Jurkat, Clone E6-1 (cell line): ENCODE measurements at regions not wholly inside any gene's neighbourhood (a gene's known extent, or its start where the extent isn't known, plus 50 kb on each side); places are given as distances from the start of the nearest gene placed in this dataset.

Experiments
- DNase-seq: peaks from one replicate; pipeline ENCODE4 v3.0.0-alpha.2; 2011; ENCODE audit warnings: low read depth, low spot score
- H3K4me3 ChIP-seq: 2 replicates; pipeline ENCODE4 v1.5.1; 2011; ENCODE audit warnings: mild to moderate bottlenecking, low read length, control low read depth, moderate library complexity

DNA sequence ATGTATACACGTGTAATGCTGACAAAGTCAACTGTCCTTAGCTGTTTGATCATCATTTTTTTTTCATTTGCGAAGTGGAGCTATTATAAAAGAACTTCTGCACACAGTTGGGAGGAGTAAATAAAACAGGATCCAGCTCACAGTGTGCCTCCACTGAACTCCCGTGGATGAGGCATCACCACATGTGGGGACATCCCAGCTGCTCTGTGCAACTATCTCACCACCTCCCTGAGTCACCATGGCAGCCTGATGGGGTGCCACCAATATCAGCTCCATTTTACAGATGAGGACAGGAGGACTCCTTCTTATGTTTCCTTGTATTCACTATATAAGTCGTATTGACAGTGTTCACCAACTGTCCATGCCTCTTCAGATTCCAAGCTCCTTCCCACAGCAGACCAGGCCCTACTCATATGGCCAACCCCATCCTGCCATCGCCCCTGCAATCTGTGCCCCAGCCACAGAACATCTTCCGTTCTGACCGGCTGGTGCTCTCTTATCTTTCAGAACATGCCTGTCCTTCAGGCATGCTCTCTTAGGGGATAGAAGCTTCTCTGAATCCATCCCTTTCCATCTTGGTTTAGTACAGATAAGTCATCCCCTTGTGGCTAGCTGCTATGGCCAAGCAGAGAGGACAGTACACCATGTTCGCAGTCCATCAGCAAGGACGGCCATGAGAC is 288.1 kb downstream of the RNF144A start:
- no peak for DNase-seq
- H3K4me3 ChIP-seq = no peak overlapping the region

DNA sequence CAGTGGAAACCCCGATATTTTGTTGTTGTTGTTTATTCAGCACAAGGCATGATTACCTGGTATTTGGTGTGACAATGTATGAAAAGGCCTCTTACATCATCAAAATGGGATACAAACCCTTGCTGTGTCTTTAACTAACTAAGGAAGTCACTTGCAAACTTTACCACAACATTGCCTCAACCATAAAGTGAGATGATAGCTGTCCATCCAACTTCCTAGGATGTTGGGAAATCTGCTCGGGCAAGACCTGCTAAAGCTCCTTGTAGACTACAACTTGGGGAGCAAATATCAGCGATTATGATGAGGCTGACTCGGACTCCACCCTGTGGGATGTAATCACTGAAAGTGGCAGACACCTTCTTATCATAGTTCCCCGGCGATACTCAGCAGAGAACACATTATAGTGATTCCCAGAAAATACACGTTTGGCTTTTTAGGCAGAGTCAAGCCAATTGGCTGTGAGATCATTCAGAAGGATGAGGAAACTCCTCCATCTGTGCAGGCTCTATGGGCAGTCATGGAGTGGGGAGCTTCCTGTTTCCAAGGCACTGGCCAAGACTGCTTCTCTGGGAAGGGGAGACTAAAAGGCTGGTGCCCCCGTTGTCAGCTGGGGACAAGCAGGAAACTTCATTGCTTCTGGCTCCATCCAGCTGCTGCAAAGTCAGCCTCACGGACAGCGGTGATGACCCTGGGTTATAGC is 289.0 kb downstream of the RNF144A start:
- H3K4me3 ChIP-seq = no peak overlapping the region

DNA sequence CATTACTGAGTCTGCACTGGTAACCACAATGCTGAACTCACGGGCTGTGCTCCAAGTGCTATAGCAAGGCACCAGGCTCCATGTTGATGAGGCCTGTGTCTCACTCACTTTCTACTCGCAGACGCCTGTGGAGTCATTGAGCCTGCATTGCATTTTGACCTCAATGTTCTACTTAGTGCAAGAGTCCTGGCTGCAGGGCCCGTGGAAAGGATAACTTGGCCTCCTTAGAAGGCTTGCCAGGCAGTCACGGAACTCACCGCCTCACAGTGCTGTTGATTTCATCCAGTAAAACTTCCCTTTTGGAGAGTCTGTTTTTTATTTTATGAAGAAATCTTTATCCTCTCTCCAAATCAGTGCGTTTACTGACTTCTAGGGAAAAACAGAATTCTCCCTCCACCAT is 290.4 kb downstream of the RNF144A start:
- no peak overlapping the region for H3K4me3 ChIP-seq
- DNase-seq = no peak

More for the DNA sequence above, 289.0 kb downstream of the RNF144A start:
- DNase-seq = no peak

DNA sequence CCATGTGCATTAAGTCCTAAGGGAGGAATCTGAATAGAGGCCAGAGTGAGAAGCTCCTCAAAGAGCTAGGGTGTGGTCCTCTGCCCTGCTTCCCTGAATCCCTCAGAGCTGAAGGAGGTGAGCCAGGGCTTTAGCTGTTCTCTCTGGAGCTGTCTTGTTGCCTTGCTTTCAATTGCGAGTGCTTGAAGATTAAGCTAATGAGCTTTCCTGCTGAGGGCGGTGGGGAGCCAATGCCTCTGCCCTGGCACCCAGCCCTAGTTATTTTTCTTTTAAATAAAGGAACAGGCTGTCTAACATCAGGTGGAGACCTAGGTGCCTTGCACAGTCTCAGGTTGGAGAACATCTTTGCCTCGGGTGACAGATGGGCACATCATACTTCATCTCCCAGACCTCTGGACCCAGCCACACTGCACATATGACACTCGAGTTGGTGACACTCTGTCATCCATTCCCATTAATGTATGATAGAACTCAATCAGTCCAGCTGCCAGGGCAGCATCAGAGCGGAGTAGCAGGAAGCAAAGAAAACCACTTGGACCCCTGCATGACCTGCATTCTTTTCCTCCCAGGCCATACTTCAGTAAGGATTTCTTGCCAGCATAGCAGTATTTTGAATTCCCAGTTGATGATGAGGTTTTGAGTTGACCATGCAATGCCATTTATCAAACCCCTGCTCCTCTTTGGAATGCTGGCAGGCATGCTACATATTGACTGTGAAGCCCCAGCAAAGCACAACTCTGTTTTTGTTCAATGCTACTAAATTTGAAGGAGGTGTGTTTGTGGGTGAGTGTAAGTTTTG is 292.7 kb downstream of the RNF144A start:
- no peak for DNase-seq

DNA sequence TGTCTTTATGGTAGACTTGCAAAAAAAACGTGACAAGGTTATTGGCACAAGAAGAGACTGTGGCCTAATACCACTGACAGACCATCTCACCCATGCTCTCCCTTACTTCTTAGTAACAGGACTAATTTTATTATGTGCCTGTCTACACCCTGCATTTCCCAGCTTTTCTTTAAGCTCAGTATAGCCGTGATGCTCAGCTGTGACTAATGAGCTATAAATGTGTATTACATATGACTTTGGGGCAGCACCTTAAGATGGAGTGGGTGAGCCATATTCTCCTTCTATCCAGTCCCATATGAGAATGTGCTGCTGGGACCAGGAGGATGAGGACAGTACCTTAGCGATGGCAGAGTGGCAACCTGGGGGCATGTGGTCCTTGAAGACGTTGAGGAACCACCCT is 293.5 kb downstream of the RNF144A start:
- DNase-seq = no peak
- H3K4me3 ChIP-seq = no peak overlapping the region

More for the DNA sequence above, 292.7 kb downstream of the RNF144A start:
- H3K4me3 ChIP-seq = no peak overlapping the region

DNA sequence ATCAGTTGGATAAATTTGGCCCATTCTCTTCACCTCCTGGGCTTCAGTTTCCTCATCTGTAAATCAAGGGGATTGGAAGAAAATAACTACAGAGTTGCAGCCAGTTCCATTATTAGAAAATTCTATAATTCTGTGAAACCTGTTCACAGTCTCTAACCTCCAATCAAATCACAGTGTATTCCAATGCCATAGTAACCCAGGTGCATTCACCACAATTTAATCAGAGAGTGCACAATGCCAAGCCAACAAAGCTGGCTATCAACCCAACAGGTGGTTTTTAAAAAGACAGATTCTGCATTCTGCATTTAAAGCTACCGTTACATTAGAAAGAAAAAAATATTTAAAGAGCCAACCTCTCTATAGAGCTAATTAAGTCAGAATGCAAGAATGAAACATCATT is 308.6 kb downstream of the RNF144A start:
- DNase-seq = no peak
- H3K4me3 ChIP-seq = no peak overlapping the region

DNA sequence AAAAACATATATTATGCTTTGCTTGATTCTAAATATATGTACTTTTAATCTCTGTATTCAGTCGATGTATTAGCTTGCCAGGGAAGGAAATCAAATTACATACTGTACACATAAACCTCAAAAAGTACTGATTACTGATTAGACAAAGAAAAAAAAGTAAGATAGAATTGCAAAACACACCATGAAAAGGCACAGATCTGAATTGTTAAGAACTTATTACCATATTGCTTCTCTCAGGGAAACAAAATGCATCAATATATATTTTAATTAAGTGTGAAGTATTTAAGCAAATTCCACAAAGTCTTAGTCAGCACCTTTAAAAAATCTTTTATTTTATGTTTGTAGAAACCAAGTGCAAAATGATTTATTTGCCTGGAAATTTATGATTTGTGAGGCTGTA is 309.3 kb downstream of the RNF144A start:
- DNase-seq = no peak
- H3K4me3 ChIP-seq = no peak overlapping the region

DNA sequence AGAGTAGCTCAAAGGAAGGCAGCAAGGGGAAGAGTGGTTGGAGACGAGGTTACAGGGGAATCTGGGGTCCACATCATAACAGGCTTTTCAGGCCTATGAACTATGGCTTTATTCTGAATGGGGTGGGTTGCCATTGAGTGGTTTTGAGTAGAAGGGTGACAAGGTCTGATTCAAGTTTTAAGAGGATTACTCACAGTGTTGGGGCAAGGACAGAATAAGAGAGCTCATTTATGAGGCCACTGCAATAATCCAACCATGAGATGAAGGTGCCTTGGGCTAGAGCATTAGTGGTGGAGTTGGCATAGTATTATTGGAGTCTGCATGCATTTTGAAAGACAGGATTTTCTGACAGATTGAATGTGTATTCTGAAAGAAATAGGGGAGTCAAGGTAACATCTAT is 315.9 kb downstream of the RNF144A start:
- no peak overlapping the region for H3K4me3 ChIP-seq
- DNase-seq = no peak

DNA sequence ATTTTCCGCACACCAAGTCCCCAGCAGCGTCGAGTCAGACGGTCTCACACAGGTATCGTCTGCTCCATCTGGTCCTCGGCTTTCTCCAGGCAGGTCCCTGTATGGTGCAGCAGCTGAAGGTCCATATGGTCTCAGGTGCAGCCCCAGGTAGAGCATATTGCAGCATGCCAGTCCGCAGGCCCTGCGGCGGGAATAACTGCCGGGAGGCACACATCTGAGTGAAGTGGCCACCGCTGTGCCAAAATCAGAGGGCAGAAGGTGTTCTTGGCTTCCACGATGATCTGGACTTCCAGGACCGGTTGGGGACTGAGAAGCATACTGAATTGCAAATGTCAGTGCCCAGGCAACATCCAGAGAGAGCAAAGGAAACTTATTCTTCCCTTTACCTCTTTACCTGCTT is 320.3 kb downstream of the RNF144A start:
- no peak overlapping the region for H3K4me3 ChIP-seq
- DNase-seq = no peak

DNA sequence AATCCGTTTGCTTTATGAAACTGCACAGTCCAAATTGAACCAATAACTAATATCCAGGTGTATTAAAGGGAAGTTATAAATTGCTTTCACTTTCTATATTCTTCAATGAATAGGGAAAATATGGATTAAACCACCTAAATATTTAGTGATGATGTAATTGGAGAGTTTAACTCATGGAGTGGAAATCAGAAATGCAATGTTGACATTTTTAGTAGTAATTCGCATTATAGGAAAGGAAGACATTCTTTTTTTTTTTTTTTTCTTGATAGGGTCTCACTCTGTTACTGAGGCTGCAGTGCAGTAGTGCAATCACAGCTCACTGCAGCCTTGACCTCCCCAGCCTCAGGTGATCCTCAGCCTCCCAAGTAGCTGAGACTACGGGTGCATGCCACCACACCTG is 321.9 kb downstream of the RNF144A start:
- no peak for DNase-seq

DNA sequence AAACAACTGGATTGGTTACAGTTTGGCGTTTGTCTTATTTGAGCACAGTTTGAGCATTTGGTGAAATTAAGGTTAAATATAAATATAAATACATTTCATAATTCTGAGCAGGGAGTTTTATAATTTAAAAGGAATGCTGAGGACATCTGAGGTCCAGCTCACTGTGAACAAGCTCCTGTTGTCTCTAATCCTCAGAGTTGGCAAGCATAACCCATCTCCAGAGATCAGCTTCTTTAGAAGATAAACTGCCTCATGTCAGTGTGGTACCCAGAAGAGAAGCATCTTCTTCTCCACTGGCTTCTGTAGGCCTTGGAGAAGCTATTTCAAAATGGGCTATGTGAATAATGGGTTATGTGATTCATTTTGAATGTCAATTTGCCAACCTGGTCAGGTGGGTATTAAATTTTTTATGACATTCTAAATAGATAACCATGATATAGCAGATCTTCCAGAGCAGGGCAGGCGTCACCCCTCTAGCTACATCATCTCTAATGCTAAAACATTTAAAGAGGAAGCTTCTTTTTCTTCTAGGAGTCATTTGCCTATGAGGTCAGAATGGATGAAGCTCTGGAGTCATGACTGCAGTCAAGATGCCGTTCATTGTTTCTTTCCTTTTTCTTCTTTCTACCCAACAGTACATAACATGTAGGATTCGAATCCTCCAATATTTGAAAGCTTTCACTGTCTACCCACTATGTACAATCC is 324.0 kb downstream of the RNF144A start:
- no peak for DNase-seq
- no peak overlapping the region for H3K4me3 ChIP-seq

More for the DNA sequence above, 321.9 kb downstream of the RNF144A start:
- H3K4me3 ChIP-seq = no peak overlapping the region

DNA sequence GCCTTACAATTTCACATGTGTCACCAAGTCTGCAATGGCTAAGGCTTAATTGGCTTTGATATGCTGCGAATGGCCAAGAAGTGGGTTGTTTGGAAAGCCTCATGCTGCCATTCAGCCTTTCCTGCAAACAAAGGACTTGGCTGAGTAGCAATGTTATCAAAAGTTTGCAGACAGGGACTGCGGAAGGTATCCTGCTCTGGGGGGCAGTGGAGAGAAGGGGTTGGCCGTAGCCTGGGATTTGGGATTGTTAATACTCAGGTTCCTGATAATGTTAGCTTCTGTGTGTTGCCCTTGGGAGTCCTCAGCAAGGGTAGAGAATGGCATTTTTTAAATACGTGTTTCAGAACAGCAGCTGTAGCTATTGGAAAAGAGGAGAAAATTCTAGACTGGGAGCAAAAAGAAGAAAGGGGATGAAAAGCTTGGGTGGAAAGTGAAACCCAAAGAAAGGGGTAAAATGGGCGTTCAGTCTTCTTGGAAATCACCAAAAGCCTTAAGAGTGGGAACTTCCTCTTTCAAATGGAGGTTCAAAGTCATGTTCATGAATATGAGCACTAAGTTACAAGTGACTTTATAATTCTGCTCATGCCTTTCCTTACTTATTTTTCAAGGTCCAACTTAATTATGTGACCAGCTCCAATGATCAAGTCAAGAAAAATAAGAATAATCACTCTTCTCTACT is 325.1 kb downstream of the RNF144A start:
- no peak for DNase-seq
- H3K4me3 ChIP-seq = no peak overlapping the region

DNA sequence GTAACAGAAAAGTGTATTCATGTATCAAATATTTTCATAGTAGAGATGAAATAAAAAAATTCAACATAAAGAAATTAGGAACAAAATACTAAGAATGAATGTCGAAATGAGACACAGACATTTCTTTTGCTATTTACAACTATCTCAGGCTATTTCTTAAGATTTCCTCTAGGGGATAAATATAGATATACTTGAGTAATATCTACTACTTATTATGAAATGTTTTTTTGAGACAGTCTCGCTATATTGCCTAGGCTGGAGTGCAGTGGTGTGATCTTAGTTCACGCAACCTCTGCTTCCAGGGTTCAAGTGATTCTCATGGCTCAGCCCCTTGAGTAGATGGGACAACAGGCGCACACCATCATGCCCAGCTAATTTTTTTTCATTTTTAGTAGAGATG is 326.1 kb downstream of the RNF144A start:
- H3K4me3 ChIP-seq = no peak overlapping the region
- DNase-seq = no peak

DNA sequence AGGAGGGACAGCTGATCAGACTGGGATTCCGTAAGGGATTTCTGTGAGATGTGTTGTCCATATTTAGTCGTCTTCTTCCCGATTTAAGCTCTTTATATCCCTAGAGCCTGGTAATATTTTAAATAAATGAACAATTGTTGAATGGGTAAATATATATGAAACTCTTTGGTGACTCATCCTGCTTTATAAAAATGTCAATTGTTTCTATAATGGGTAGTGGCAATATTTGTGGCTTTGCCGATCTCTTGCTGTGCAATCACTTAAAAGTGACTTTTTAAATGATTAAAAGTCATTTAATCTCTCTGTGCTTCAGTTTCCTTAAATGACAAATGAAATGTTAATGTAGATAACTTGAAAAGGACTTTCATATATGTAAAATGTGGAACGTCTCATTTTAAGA is 339.2 kb downstream of the RNF144A start:
- no peak for DNase-seq
- H3K4me3 ChIP-seq = no peak overlapping the region

DNA sequence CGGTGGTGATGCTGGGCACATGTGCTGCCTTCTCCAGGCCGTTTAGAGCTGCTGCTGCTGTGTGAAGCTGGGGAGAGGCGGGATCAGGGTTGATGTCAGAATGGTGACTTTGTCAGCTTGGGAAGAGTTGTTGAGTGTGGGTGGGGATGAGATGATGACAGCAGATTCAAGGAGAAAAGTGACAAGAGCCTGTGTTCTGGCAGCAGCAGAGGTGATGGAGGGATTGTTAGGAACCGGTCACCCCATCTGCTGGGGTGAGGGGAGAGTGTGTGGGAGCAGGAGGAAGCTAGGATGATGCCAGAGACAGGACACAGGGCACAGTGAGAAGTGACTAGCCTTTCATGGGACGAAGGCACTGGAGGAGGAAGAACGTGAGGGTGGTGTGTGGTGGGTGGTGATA is 345.5 kb downstream of the RNF144A start:
- no peak for DNase-seq
- no peak overlapping the region for H3K4me3 ChIP-seq

DNA sequence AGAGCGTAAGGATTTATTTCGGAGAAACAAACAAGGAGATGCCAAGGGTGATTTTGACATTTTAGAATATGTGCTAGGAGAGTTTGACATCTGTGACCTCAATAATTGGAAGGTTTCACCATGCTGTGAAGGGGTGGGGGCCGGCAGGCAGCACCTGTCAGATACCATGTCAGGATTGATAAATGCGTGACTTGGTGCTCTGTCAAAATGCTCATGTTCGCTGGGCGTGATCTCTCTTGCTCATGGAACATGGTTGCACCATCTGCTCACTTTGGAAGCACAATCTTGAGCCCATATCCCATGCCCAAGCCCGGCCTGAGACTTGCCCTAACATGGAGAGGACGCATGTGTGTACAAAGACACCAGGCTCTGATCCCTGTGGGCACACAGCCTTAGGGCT is 347.6 kb downstream of the RNF144A start:
- DNase-seq = no peak
- H3K4me3 ChIP-seq = no peak overlapping the region

DNA sequence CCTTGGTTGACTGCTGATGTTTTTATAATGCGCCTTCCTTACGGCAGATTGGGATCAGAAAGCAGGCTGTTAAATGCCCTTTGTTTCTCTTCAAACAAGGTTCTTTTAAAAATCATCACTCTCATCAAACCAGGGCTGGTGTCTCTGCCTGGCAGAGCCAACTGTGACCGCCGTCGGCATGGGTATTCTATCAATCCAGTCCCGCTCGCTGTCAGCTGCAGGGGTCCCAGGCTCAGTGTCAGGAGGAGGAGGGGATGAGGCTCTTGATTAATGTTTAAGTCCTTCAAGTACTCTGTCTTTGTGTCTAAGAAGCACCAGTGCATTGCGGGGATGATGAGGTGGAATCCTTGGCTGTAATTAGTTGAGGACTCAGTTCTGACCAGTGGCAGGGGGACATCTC is 348.1 kb downstream of the RNF144A start:
- no peak for DNase-seq
- no peak overlapping the region for H3K4me3 ChIP-seq

DNA sequence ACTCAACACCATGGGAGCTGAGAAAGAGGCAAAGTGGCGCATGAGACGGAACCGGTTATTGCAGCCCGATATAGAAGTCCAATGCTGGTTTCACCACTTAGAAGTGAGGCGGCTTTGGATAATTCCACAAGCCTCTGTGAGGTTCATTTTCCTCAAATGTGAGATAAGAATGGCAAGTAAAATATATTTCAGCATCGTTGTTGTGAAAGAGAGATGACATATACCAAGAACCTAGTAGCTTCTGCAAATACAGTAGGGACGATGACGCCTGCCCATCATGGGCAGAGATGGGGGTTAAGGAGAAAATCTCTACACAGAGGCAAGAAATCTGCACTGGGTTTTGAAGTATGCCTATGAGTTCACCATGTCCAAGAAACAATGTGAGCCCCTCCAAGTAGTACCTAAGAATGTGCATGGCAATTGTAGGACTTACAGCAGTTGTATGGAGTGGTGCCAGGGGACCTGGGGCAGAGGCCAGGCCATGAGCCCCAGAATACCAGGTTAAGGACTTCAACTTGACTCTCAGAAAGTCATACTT is 352.0 kb downstream of the RNF144A start:
- no peak overlapping the region for H3K4me3 ChIP-seq
- DNase-seq = no peak

DNA sequence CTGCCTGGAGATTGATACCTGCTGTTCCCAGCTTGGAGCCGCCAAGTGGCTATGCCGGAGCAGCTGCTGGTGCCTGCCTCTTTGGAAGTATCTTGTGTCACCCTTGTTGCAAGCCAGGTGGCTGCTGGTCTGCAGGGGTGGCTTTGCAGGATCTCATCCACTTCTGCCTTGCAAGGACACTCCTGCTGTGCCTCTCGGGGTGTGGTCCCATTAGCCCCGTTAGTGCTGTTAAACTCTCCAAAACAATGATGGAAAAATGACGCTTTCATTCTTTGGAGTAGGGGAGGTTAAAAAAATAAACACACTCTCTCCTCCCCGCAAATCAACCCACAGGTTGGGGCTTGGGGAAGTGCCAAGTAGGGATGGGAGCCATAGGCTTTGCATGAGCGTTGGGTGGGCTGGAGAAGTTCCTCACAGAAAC is 352.8 kb downstream of the RNF144A start:
- H3K4me3 ChIP-seq = no peak overlapping the region
- no peak for DNase-seq
